HepG2 (cell line): ENCODE measurements at regions not wholly inside any gene's neighbourhood (a gene's known extent, or its start where the extent isn't known, plus 50 kb on each side); places are given as distances from the start of the nearest gene placed in this dataset.

ENCODE experiments used
- ATAC-seq: fragments of 200-7000 bp; cut with Tn5 transposase; 3 replicates; pipeline ENCODE4 v1.9.1; 2020; ENCODE audit warnings: mild to moderate bottlenecking, moderate library complexity
- BruUV-seq: library from RNA; stranded (reverse); fragments of 400-500 nt; replicated peaks from 2 replicates; lab custom pipeline; 2021; lab: Mats Ljungman, UMichigan
- CTCF ChIA-PET: fragments of 300-600 bp; formaldehyde crosslinking; extraction: SDS; loops from one replicate; lab custom pipeline; 2021; ENCODE audit warnings: low total read pairs, inconsistent platforms, low intra/inter-chr PET ratio; lab: Yijun Ruan, JAX
- POLR2A ChIA-PET: fragments of 350-600 bp; sonication (Branson Sonifier 250); formaldehyde crosslinking; loops from one replicate; lab custom pipeline; 2020; ENCODE audit warnings: antibody characterized with exemption, inconsistent platforms; lab: Yijun Ruan, JAX
- DNase-seq: peaks from one replicate; pipeline ENCODE4 v3.0.0-alpha.2; 2015; ENCODE audit warnings: low spot score
- FAIRE-seq: peaks from 3 replicates; lab custom pipeline; 2011; peaks lifted over from hg19 to GRCh38; lab: Jason Lieb, UNC
- H2AFZ ChIP-seq: one replicate; pipeline ENCODE4 v1.6.1; 2011; ENCODE audit warnings: low read length, inconsistent platforms
- H3K27ac ChIP-seq: fragments of 300-600 bp; 3 replicates; pipeline ENCODE4 v1.8.0; 2011; ENCODE audit warnings: mixed run types, mild to moderate bottlenecking, mixed read lengths, low read length, inconsistent platforms; ENCODE audit not compliant: insufficient read depth; ENCODE audit errors: extremely low read length
- H3K27me3 ChIP-seq, 2 experiments: fragments of 200-600 bp in 1 of 2; 2 replicates in 1 of 2; 3 replicates in 1 of 2; pipeline versions ENCODE4 v1.6.0 to v1.8.0; 2011; ENCODE audit warnings: low read length in 2 of 2, mild to moderate bottlenecking in 2 of 2, moderate library complexity in 2 of 2, inconsistent platforms in 1 of 2; ENCODE audit not compliant: insufficient read depth in 2 of 2, control insufficient read depth in 1 of 2
- H3K36me3 ChIP-seq, 2 experiments: fragments of 200-600 bp in 1 of 2; replicated peaks in 1 of 2; 2 replicates in 1 of 2; 3 replicates in 1 of 2; pipeline versions ENCODE4 v1.5.1 to v1.8.0; 2011; ENCODE audit warnings: low read length in 2 of 2, inconsistent platforms in 1 of 2; ENCODE audit not compliant: insufficient read depth in 2 of 2, control insufficient read depth in 1 of 2
- H3K4me1 ChIP-seq: 2 replicates; pipeline ENCODE4 v1.5.1; 2012; ENCODE audit warnings: low read length, inconsistent platforms; ENCODE audit not compliant: insufficient read depth
- H3K4me2 ChIP-seq: 2 replicates; pipeline ENCODE4 v1.6.0; 2011; ENCODE audit warnings: low read depth, low read length, inconsistent platforms
- H3K4me3 ChIP-seq, 3 experiments: fragments of 200-600 bp in 1 of 3; sonication (generic), shearing (Covaris generic) in 1 of 3; replicated peaks in 1 of 3; 2 replicates each; pipeline ENCODE4 v1.5.1; 2011 to 2016; ENCODE audit warnings: low read length in 3 of 3, inconsistent platforms in 2 of 3, low read depth in 2 of 3, mild to moderate bottlenecking in 2 of 3, control low read depth in 1 of 3, mixed read lengths in 1 of 3; ENCODE audit not compliant: insufficient read depth in 1 of 3
- H3K79me2 ChIP-seq: one replicate; pipeline ENCODE4 v1.6.1; 2011; ENCODE audit warnings: low read length, inconsistent platforms; ENCODE audit not compliant: insufficient read depth
- H3K9ac ChIP-seq: 2 replicates; pipeline ENCODE4 v1.6.0; 2011; ENCODE audit warnings: mild to moderate bottlenecking, low read depth, low read length, inconsistent platforms; ENCODE audit not compliant: insufficient read depth
- H3K9me3 ChIP-seq: 2 replicates; pipeline ENCODE4 v1.5.1; 2012; ENCODE audit warnings: mild to moderate bottlenecking, low read length
- H4K20me1 ChIP-seq: 2 replicates; pipeline ENCODE4 v1.6.0; 2011; ENCODE audit warnings: inconsistent platforms, mild to moderate bottlenecking, low read length, moderate library complexity; ENCODE audit not compliant: insufficient read depth
- CBX2 ChIP-seq, 2 experiments: fragments of 200-600 bp in 1 of 2; sonication (generic); formaldehyde crosslinking in 1 of 2; IDR thresholded peaks; 2 replicates each; pipeline versions ENCODE4 v1.7.0 to v1.8.1; 2018 to 2022; ENCODE audit warnings: low read depth in 2 of 2, low read length in 1 of 2, mild to moderate bottlenecking in 1 of 2, missing genetic modification reagents in 1 of 2
- CREB1 ChIP-seq, 2 experiments: fragments of 450-650 bp in 1 of 2; IDR thresholded peaks; 2 replicates each; pipeline ENCODE4 v1.6.1; 2016 to 2017; ENCODE audit warnings: control low read depth in 1 of 2, mild to moderate bottlenecking in 1 of 2, missing compliant biosample characterization in 1 of 2, missing genetic modification characterization in 1 of 2
- CREM ChIP-seq, 2 experiments: sonication (generic) in 1 of 2; formaldehyde crosslinking in 1 of 2; IDR thresholded peaks; 2 replicates each; pipeline versions ENCODE4 v1.4.0 to v1.6.1; 2016 to 2020; ENCODE audit warnings: antibody characterized with exemption in 1 of 2, mild to moderate bottlenecking in 1 of 2, missing genetic modification reagents in 1 of 2
- FOXK2 ChIP-seq: fragments of 450-650 bp; IDR thresholded peaks from 2 replicates; pipeline ENCODE4 v1.6.1; 2016
- GABPA ChIP-seq, 2 experiments: IDR thresholded peaks; 2 replicates each; pipeline ENCODE4 v1.6.1; 2011 to 2016; ENCODE audit warnings: low read depth in 2 of 2, low read length in 1 of 2, missing biosample characterization in 1 of 2, missing genetic modification characterization in 1 of 2
- KMT2A ChIP-seq: sonication (generic); formaldehyde crosslinking; IDR thresholded peaks from 2 replicates; pipeline ENCODE4 v1.4.0; 2020; ENCODE audit warnings: missing genetic modification reagents
- PAWR ChIP-seq: sonication (generic); formaldehyde crosslinking; IDR thresholded peaks from 2 replicates; pipeline ENCODE4 v1.4.0; 2020; ENCODE audit warnings: missing genetic modification reagents, mild to moderate bottlenecking, borderline replicate concordance
- REXO4 ChIP-seq: sonication (generic); formaldehyde crosslinking; IDR thresholded peaks from 2 replicates; pipeline ENCODE4 v1.8.0; 2022; ENCODE audit warnings: missing genetic modification reagents, mild to moderate bottlenecking, borderline replicate concordance
- TOE1 ChIP-seq: sonication (generic); formaldehyde crosslinking; IDR thresholded peaks from 2 replicates; pipeline ENCODE4 v1.4.0; 2020; ENCODE audit warnings: mild to moderate bottlenecking, missing genetic modification reagents
- ZNF547 ChIP-seq: sonication (generic); formaldehyde crosslinking; IDR thresholded peaks from 2 replicates; pipeline ENCODE4 v1.5.1; 2020; ENCODE audit warnings: mild to moderate bottlenecking, missing genetic modification reagents
- ZNF839 ChIP-seq: sonication (generic); formaldehyde crosslinking; IDR thresholded peaks from 2 replicates; pipeline ENCODE4 v1.4.0; 2020; ENCODE audit warnings: missing genetic modification reagents, mild to moderate bottlenecking, borderline replicate concordance
- ZNF841 ChIP-seq: sonication (generic); formaldehyde crosslinking; IDR thresholded peaks from 2 replicates; pipeline ENCODE4 v1.8.1; 2023; ENCODE audit warnings: missing genetic modification reagents, borderline replicate concordance
- ZNF850 ChIP-seq: sonication (generic); formaldehyde crosslinking; conservative IDR thresholded peaks from 2 replicates; pipeline ENCODE4 v1.9.0; 2021; ENCODE audit warnings: mild to moderate bottlenecking, missing genetic modification reagents
- WGBS: methylation state at CpG from one replicate; pipeline ENCODE4 v1.1.6; 2017; ENCODE audit warnings: low lambda C conversion rate; 5-methylcytosine and 5-hydroxymethylcytosine counted together
- in situ Hi-C: cut with HindIII; loops from 2 replicates; pipeline ENCODE4 v1.10.0; 2017; ENCODE audit warnings: low pct_unique_long_range_greater_than_20kb; ENCODE audit not compliant: extremely low pct_ligation_motif_present
- intact Hi-C: fragments of 100-400 bp; cut with micrococcal nuclease; formaldehyde crosslinking; loops from one replicate; pipeline ENCODE4 v1.10.0; 2022; ENCODE audit not compliant: unreplicated experiment
- TF ChIP-seq, protein P1 (sequence below): sonication (generic); formaldehyde crosslinking; IDR thresholded peaks from 2 replicates; pipeline ENCODE4 v1.5.0; 2020; ENCODE audit warnings: missing genetic modification reagents

DNA sequence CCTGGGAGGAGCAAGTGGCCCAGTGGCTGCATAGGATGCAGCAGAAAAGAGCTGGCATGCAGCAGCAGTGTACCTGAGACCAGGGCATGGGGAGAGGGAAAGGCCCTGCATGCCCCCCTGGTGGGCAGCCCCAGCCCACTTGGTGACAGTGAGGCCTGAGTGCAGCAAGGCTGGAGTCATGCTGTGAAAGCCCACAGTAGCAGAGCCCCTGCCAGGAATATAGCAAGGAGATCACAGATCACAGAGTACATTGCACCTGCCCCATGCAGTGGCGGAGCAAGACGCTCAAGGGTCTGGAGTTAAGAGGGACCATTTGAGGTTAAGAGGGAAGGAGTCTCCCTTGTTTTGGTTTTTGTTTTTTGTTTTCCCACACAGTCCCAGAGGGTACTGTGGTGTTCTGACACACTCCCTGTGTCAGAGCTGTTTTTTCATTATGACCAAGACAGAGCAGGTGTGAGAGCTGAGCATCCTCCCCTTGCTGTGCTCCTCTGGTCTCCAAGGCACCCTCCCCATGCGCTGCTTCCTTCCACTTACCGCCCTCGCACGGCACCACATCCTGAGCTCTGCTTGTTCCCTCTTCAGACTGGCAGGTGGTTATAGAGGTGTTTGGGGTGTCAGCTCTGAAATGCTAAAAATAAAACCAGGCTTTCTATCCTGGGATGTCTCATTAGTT lies 85.0 kb upstream of the UBL3 start (continued):
- TF ChIP-seq, protein P1, sequence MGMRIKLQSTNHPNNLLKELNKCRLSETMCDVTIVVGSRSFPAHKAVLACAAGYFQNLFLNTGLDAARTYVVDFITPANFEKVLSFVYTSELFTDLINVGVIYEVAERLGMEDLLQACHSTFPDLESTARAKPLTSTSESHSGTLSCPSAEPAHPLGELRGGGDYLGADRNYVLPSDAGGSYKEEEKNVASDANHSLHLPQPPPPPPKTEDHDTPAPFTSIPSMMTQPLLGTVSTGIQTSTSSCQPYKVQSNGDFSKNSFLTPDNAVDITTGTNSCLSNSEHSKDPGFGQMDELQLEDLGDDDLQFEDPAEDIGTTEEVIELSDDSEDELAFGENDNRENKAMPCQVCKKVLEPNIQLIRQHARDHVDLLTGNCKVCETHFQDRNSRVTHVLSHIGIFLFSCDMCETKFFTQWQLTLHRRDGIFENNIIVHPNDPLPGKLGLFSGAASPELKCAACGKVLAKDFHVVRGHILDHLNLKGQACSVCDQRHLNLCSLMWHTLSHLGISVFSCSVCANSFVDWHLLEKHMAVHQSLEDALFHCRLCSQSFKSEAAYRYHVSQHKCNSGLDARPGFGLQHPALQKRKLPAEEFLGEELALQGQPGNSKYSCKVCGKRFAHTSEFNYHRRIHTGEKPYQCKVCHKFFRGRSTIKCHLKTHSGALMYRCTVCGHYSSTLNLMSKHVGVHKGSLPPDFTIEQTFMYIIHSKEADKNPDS (CRISPR knock-in tag), result no peak
- no peak for TF ChIP-seq ZNF841 (CRISPR knock-in tag)

DNA sequence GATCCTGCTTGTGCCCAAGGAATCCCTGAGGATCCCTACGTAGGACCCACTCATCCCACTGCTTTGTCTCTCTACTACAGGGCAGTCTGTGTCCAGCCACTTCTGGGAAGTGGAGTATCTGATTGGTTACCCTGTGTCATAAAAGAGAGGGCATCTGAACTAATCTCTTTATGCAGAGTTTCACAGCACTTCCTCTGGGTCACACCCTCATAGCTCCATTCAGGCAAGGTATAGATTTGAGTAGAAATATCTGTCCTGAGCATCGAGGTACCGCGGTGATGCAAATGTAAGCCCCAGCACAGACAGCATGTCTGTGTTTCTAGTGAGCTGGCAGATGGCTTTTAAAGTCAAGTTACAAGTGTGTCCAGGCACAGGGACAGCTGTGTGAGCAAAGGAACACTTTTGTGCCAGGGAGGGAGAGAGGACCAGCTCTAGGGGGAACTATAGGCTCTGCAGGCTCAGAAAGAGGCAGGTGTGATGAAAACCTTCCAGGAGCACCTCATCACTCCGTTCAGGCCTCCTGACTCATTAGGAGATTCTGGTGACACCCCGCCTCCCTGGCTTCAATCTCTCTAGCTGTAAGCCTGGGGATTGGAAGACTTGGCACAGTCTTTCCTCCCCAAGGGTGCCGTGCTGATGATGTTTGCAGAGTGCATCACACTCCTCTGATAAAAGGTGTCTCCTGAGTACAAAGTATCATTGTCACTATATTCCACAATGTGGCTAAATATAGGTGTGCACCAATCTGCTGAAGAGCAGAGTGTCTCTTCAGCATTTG lies 84.3 kb upstream of the UBL3 start:
- ATAC-seq, result peak; percentile 31; the same call in 1 of the 3 replicates
- DNase-seq, result no peak
- ChIA-PET CTCF (no interaction called here), POLR2A (no interaction called here)
- intact Hi-C loops (no loop called here), in situ Hi-C loops (no loop called here)
- H3K9ac ChIP-seq, result no peak overlapping the region
- H3K79me2 ChIP-seq, result no peaks in the 10 kb centered on the region
- H3K27ac ChIP-seq, result no peak overlapping the region
- FAIRE-seq, result no peak
- no peaks in the 10 kb centered on the region for H4K20me1 ChIP-seq
- 50% methylated on average over 7 of the region's 7 CpGs for WGBS
- H3K4me2 ChIP-seq, result no peak overlapping the region
- H3K27me3 ChIP-seq, result peaks cover 2 to 14% of the 10 kb centered on the region in 2 experiments; a peak in 2 of 5 replicates
- H3K4me3 ChIP-seq, result no peak overlapping the region
- H3K4me1 ChIP-seq, result no peaks in the 10 kb centered on the region
- no peaks in the 10 kb centered on the region for H3K36me3 ChIP-seq
- H3K9me3 ChIP-seq, result no peaks in the 10 kb centered on the region
- no peak for TF ChIP-seq PAWR
- no peak for TF ChIP-seq ZNF839 (CRISPR knock-in tag)
- TF ChIP-seq GABPA (IDR thresholded peaks at IDR 0.05; ENCODE audit: low read depth, low read length), result no peak
- TF ChIP-seq GABPA (CRISPR knock-in tag; IDR thresholded peaks at IDR 0.05; ENCODE audit: low read depth), result no peak
- TF ChIP-seq ZNF547 (CRISPR knock-in tag), result no peak
- no peak for TF ChIP-seq CREB1 (IDR thresholded peaks at IDR 0.05)
- TF ChIP-seq CREB1 (CRISPR knock-in tag; IDR thresholded peaks at IDR 0.05), result no peak
- TF ChIP-seq TOE1 (CRISPR knock-in tag), result no peak
- no peak for TF ChIP-seq ZNF850 (CRISPR knock-in tag)
- TF ChIP-seq REXO4 (CRISPR knock-in tag), result no peak
- TF ChIP-seq KMT2A, result no peak
- no peak for TF ChIP-seq FOXK2
- no peak for TF ChIP-seq CBX2 (IDR thresholded peaks at IDR 0.05; ENCODE audit: low read depth, low read length)
- no peak for TF ChIP-seq CBX2 (CRISPR knock-in tag; IDR thresholded peaks at IDR 0.05; ENCODE audit: low read depth)
- no peak for TF ChIP-seq CREM (IDR thresholded peaks at IDR 0.05)
- TF ChIP-seq CREM (CRISPR knock-in tag; IDR thresholded peaks at IDR 0.05), result no peak
- BruUV-seq, result no TSS peak
- no peak overlapping the region for H2AFZ ChIP-seq
